ENCODE measurements at regions not wholly inside any gene's neighbourhood (a gene's known extent, or its start where the extent isn't known, plus 50 kb on each side); places are given as distances from the start of the nearest gene placed in this dataset.

- TF ChIP-seq TAF1 (IDR thresholded peaks at IDR 0.05; ENCODE audit: low read depth, low read length) (no peak), CTCF (IDR thresholded peaks at IDR 0.05; ENCODE audit: control extremely low read depth in 1 of 3, insufficient read depth in 1 of 3, low read depth in 1 of 3, low read length in 3 of 3) (no peak), BCL11A (IDR thresholded peaks at IDR 0.05; ENCODE audit: low read depth in 2 of 2, low read length in 2 of 2) (no peak), EP300 (IDR thresholded peaks at IDR 0.05; ENCODE audit: borderline replicate concordance in 1 of 2, low read depth in 2 of 2, low read length in 2 of 2) (no peak), YY1 (IDR thresholded peaks at IDR 0.05; ENCODE audit: low read depth, low read length) (no peak)
These were observed 254.5 kb upstream of the PPARGC1A start for GRCh38 chr4:24144381-24144780.
